ENCODE measurements at regions not wholly inside any gene's neighbourhood (a gene's known extent, or its start where the extent isn't known, plus 50 kb on each side); places are given as distances from the start of the nearest gene placed in this dataset.

GRCh38 chr9:99471033-99471432, 249.0 kb downstream of the SEC61B start:
- H3K27ac Mint-ChIP-seq, result no peak overlapping the region
- no peaks in the 10 kb centered on the region for H3K36me3 Mint-ChIP-seq
- DNase-seq (ENCODE audit: low spot score in 2 of 2, unreplicated experiment in 2 of 2), result no peak
- no peak overlapping the region for H3K4me3 Mint-ChIP-seq
- peaks cover 2% of the 10 kb centered on the region for H3K4me1 Mint-ChIP-seq
- no peaks in the 10 kb centered on the region for H3K9me3 Mint-ChIP-seq
- no peaks in the 10 kb centered on the region for H3K27me3 Mint-ChIP-seq (ENCODE audit: low read depth)
- no peak for TF ChIP-seq CTCF (IDR thresholded peaks at IDR 0.05; ENCODE audit: unreplicated experiment)

GRCh38 chr9:99472240-99472915, 250.3 kb downstream of the SEC61B start:
- DNase-seq (ENCODE audit: low spot score in 2 of 2, unreplicated experiment in 2 of 2), result no peak
- H3K4me3 Mint-ChIP-seq, result no peak overlapping the region
- no peaks in the 10 kb centered on the region for H3K36me3 Mint-ChIP-seq
- TF ChIP-seq CTCF (IDR thresholded peaks at IDR 0.05; ENCODE audit: unreplicated experiment), result no peak
- H3K4me1 Mint-ChIP-seq, result no peaks in the 10 kb centered on the region
- no peaks in the 10 kb centered on the region for H3K9me3 Mint-ChIP-seq
- no peaks in the 10 kb centered on the region for H3K27me3 Mint-ChIP-seq (ENCODE audit: low read depth)
- no peak overlapping the region for H3K27ac Mint-ChIP-seq

GRCh38 chr9:99472916-99473245, 250.8 kb downstream of the SEC61B start:
- no peak for TF ChIP-seq CTCF (IDR thresholded peaks at IDR 0.05; ENCODE audit: unreplicated experiment)
- H3K36me3 Mint-ChIP-seq, result no peaks in the 10 kb centered on the region
- no peaks in the 10 kb centered on the region for H3K9me3 Mint-ChIP-seq
- DNase-seq (ENCODE audit: low spot score in 2 of 2, unreplicated experiment in 2 of 2), result no peak
- no peaks in the 10 kb centered on the region for H3K4me1 Mint-ChIP-seq
- no peaks in the 10 kb centered on the region for H3K27me3 Mint-ChIP-seq (ENCODE audit: low read depth)
- no peak overlapping the region for H3K27ac Mint-ChIP-seq
- H3K4me3 Mint-ChIP-seq, result no peak overlapping the region

DNA sequence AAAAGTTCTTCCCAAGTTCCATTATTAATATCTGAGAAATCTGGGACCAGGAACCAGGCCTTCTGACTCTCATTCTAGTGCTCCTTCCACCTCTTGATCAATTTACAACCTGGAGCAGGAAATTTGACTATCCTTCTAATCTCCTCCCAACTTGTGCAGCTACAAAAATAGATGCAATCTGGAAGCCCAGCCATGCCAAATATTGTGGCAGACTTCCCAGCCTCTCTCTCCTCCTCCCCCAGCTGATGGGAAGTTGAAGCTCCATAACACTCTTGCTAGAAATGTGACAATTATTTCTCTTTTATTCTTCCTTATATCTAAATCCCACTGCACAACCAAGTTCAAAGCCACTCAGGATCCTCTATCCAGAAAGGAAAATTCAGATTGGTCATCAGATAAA, 252.1 kb downstream of the SEC61B start:
- TF ChIP-seq CTCF (IDR thresholded peaks at IDR 0.05; ENCODE audit: unreplicated experiment), result no peak
- H3K9me3 Mint-ChIP-seq, result no peaks in the 10 kb centered on the region
- H3K27me3 Mint-ChIP-seq (ENCODE audit: low read depth), result no peaks in the 10 kb centered on the region

GRCh38 chr9:99475401-99476065, 253.5 kb downstream of the SEC61B start:
- H3K4me3 Mint-ChIP-seq, result no peak overlapping the region
- no peaks in the 10 kb centered on the region for H3K27me3 Mint-ChIP-seq (ENCODE audit: low read depth)
- H3K36me3 Mint-ChIP-seq, result no peaks in the 10 kb centered on the region
- no peak overlapping the region for H3K27ac Mint-ChIP-seq
- peaks cover 2% of the 10 kb centered on the region for H3K4me1 Mint-ChIP-seq
- H3K9me3 Mint-ChIP-seq, result no peaks in the 10 kb centered on the region
- TF ChIP-seq CTCF (IDR thresholded peaks at IDR 0.05; ENCODE audit: unreplicated experiment), result no peak
- DNase-seq (ENCODE audit: low spot score in 2 of 2, unreplicated experiment in 2 of 2), result no peak

More for the DNA sequence above, 252.1 kb downstream of the SEC61B start:
- no peaks in the 10 kb centered on the region for H3K36me3 Mint-ChIP-seq
- H3K4me3 Mint-ChIP-seq, result no peak overlapping the region
- H3K27ac Mint-ChIP-seq, result no peak overlapping the region
- H3K4me1 Mint-ChIP-seq, result peaks cover 2% of the 10 kb centered on the region
- no peak for DNase-seq (ENCODE audit: low spot score in 2 of 2, unreplicated experiment in 2 of 2)
